Suprapubic skin (tissue), 4 donors: ENCODE measurements at regions not wholly inside any gene's neighbourhood (a gene's known extent, or its start where the extent isn't known, plus 50 kb on each side); places are given as distances from the start of the nearest gene placed in this dataset.

Experiments
- EP300 ChIP-seq: sonication (generic); formaldehyde crosslinking; IDR thresholded peaks from one replicate; pipeline ENCODE4 v1.6.1; 2017; ENCODE audit warnings: antibody characterized with exemption
- POLR2A ChIP-seq, 2 donors: fragments of 450-650 bp; IDR thresholded peaks; one replicate each; pipeline ENCODE4 v1.6.1; 2017; ENCODE audit warnings: antibody characterized with exemption in 2 of 2, mild to moderate bottlenecking in 2 of 2, moderate library complexity in 2 of 2
- POLR2AphosphoS5 ChIP-seq, 3 donors: sonication (generic); formaldehyde crosslinking; IDR thresholded peaks; one replicate each; pipeline ENCODE4 v1.6.1; 2017; ENCODE audit warnings: antibody characterized with exemption in 3 of 3
- TF ChIP-seq, protein P1 (sequence below), 2 donors: fragments of 200-600 bp in 1 of 2; fragments of 450-650 bp in 1 of 2; sonication (generic) in 1 of 2; IDR thresholded peaks; one replicate each; pipeline ENCODE4 v1.5.1; 2016 to 2019; ENCODE audit warnings: antibody characterized with exemption in 2 of 2, mild to moderate bottlenecking in 1 of 2, moderate library complexity in 1 of 2

GRCh38 chr2:125961739-125962138 is 694.2 kb upstream of the GYPC start:
- TF ChIP-seq, protein P1, sequence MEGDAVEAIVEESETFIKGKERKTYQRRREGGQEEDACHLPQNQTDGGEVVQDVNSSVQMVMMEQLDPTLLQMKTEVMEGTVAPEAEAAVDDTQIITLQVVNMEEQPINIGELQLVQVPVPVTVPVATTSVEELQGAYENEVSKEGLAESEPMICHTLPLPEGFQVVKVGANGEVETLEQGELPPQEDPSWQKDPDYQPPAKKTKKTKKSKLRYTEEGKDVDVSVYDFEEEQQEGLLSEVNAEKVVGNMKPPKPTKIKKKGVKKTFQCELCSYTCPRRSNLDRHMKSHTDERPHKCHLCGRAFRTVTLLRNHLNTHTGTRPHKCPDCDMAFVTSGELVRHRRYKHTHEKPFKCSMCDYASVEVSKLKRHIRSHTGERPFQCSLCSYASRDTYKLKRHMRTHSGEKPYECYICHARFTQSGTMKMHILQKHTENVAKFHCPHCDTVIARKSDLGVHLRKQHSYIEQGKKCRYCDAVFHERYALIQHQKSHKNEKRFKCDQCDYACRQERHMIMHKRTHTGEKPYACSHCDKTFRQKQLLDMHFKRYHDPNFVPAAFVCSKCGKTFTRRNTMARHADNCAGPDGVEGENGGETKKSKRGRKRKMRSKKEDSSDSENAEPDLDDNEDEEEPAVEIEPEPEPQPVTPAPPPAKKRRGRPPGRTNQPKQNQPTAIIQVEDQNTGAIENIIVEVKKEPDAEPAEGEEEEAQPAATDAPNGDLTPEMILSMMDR (IDR thresholded peaks at IDR 0.05), result no peak
- TF ChIP-seq POLR2AphosphoS5 (IDR thresholded peaks at IDR 0.05) (no peak), POLR2A (IDR thresholded peaks at IDR 0.05) (no peak), EP300 (no peak)
